Tibial artery (tissue), 4 donors: ENCODE measurements at regions not wholly inside any gene's neighbourhood (a gene's known extent, or its start where the extent isn't known, plus 50 kb on each side); places are given as distances from the start of the nearest gene placed in this dataset.
A peak's percentile ranks its signal among the peaks of the same experiment; 100 is the strongest.

Experiments used
- DNase-seq, 2 donors: peaks; one replicate each; pipeline ENCODE4 v3.0.0-alpha.2; 2019
- H3K27ac ChIP-seq, 2 donors: fragments of 200-600 bp; sonication (generic) in 1 of 2; 1 replicate in 1 of 2; 2 replicates in 1 of 2; pipeline ENCODE4 v1.5.1; 2018 to 2019; ENCODE audit warnings: mild to moderate bottlenecking in 1 of 2
- H3K27me3 ChIP-seq, 2 donors: fragments of 200-600 bp; sonication (generic) in 1 of 2; one replicate each; pipeline versions ENCODE4 v1.5.1 to v1.6.0; 2016 to 2019
- H3K36me3 ChIP-seq, 3 donors: fragments of 200-600 bp; sonication (generic) in 2 of 3; one replicate each; pipeline ENCODE4 v1.5.1; 2016 to 2019; ENCODE audit warnings: mild to moderate bottlenecking in 2 of 3
- H3K4me1 ChIP-seq, 4 donors: fragments of 200-600 bp; sonication (generic) in 2 of 4; 1 replicate in 3 of 4; 2 replicates in 1 of 4; pipeline ENCODE4 v1.5.1; 2016 to 2019
- H3K4me3 ChIP-seq, 2 donors: fragments of 200-600 bp; sonication (generic) in 1 of 2; 1 replicate in 1 of 2; 2 replicates in 1 of 2; pipeline ENCODE4 v1.5.1; 2018 to 2019; ENCODE audit warnings: mild to moderate bottlenecking in 2 of 2
- H3K9me3 ChIP-seq, 3 donors: fragments of 200-600 bp; sonication (generic) in 1 of 3; one replicate each; pipeline ENCODE4 v1.5.1; 2016 to 2019
- intact Hi-C: fragments of 100-400 bp; cut with DNase I; formaldehyde crosslinking; loops from one replicate; pipeline ENCODE4 v1.15.0; 2023; ENCODE audit warnings: low total_unique reads
- TF ChIP-seq, protein P1 (sequence below), 2 experiments: fragments of 200-600 bp in 1 of 2; fragments of 450-650 bp in 1 of 2; IDR thresholded peaks; one replicate each; pipeline ENCODE4 v1.5.1; 2017 to 2019; ENCODE audit warnings: antibody characterized with exemption in 2 of 2, mild to moderate bottlenecking in 1 of 2, moderate library complexity in 1 of 2

DNA sequence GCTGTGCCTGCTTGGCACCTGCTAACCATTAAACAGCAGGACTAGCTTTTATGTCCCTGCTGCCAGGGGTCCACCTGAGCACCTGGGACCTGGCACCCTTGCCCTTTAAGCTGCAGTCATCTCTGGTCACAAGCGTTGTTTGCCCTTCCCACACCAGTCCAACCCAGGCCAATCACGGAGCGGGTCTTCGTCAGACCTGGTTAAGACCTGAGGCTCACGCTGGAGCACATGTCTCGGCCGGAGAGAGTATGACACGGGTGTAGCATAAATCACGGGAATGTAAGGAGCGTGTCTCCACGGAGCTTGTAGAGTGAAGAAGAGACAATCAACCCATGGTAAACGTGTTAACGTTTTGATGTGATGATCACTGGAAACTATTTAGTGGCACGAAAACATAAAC lies 847.3 kb downstream of the BRD1 start:
- intact Hi-C loops: no loop called here
- H3K4me3 ChIP-seq: no peak overlapping the region
- TF ChIP-seq, protein P1, sequence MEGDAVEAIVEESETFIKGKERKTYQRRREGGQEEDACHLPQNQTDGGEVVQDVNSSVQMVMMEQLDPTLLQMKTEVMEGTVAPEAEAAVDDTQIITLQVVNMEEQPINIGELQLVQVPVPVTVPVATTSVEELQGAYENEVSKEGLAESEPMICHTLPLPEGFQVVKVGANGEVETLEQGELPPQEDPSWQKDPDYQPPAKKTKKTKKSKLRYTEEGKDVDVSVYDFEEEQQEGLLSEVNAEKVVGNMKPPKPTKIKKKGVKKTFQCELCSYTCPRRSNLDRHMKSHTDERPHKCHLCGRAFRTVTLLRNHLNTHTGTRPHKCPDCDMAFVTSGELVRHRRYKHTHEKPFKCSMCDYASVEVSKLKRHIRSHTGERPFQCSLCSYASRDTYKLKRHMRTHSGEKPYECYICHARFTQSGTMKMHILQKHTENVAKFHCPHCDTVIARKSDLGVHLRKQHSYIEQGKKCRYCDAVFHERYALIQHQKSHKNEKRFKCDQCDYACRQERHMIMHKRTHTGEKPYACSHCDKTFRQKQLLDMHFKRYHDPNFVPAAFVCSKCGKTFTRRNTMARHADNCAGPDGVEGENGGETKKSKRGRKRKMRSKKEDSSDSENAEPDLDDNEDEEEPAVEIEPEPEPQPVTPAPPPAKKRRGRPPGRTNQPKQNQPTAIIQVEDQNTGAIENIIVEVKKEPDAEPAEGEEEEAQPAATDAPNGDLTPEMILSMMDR (IDR thresholded peaks at IDR 0.05): no peak
- H3K36me3 ChIP-seq: no peaks in the 10 kb centered on the region
- no peak for DNase-seq
- H3K27me3 ChIP-seq: peaks cover 0 to 13% of the 10 kb centered on the region in 2 donors
- no peaks in the 10 kb centered on the region for H3K4me1 ChIP-seq
- no peak overlapping the region for H3K27ac ChIP-seq
- H3K9me3 ChIP-seq: peaks cover 0 to 3% (median 0%) of the 10 kb centered on the region in 3 donors

DNA sequence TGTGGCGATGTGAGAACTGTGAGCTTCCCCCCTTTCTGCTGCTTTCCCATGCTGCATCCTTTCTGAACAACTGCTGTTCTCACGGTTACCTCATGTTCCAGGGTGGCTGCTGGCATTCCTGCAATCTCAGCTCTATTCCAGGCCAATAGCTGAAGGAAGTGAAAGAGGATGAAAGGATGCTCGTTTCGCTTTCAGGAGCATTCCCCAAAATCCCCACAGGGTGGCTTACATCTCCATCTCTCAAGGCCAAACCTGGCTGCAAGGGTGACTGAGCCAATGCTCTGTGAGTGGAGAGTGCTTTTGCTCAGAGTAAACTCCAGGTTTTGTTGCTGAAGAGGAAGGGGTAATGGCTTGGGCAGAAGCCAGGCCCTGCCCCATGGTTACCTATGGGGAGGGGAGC lies 848.2 kb downstream of the BRD1 start:
- peaks cover 0 to 3% (median 0%) of the 10 kb centered on the region in 3 donors for H3K9me3 ChIP-seq
- H3K4me3 ChIP-seq: no peak overlapping the region
- H3K4me1 ChIP-seq: no peaks in the 10 kb centered on the region
- intact Hi-C loops: no loop called here
- TF ChIP-seq, protein P1 (IDR thresholded peaks at IDR 0.05): peak in 1 of 2 experiments; percentile 15
- H3K27ac ChIP-seq: no peak overlapping the region
- peak in 1 of 2 donors; percentile 21 for DNase-seq
- H3K36me3 ChIP-seq: no peaks in the 10 kb centered on the region
- peaks cover 0 to 21% of the 10 kb centered on the region in 2 donors for H3K27me3 ChIP-seq

DNA sequence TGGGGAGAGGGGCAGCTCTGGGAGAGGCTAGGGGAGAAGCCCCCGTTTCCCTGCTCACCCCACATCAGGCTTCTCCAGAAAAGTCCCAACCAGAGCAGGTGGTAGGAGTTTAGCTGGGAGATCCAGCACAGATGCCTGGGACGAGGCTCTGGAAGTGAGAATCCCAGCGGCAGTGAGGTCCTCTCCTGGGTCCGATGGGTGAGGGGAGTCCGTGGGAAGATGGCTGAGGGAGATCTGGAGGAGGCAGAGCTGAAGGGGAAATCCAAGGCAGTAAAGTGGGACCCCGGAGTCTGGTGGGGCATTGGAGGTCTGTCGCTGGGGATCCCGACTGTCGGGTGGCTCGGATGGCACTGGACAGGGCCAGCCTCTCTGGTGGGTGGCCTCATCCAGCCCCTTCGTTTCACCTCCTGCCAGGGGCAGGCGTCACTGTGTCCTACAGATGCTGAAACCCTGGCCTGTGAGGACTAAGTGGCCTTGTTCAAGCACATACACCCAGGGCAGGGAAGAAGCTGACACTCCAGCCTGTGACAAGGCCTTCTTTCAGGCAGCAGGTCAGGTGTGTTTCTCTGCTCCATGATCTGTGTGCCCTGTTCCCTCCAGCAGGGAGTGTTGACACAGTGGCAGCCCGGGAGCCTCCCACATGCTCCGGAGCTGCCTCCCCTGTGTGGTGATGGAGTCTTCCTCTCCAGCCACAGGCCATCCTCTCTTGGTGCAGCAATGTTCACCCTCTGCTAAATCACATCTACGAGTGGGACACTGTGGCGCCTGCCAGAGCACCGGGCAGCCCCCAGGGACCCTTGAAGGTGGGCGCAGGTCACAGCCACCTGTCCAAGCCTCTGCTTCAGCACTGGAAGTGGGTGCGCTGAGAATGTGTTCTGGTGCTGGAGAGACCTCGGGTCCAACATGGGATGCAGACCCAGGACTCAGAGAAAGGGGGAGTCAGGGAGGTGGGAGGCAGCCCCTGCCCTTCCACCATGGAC lies 850.8 kb downstream of the BRD1 start:
- Histone ChIP-seq H3K4me3 (no peak overlapping the region), H3K27ac (no peak overlapping the region), H3K27me3 (peaks cover 0 to 23% of the 10 kb centered on the region in 2 donors), H3K9me3 (peaks cover 0 to 3% (median 0%) of the 10 kb centered on the region in 3 donors), H3K36me3 (no peaks in the 10 kb centered on the region), H3K4me1 (no peaks in the 10 kb centered on the region)
- TF ChIP-seq, protein P1 (IDR thresholded peaks at IDR 0.05): no peak
- intact Hi-C loops: no loop called here
- DNase-seq: peak in 1 of 2 donors; percentile 37

DNA sequence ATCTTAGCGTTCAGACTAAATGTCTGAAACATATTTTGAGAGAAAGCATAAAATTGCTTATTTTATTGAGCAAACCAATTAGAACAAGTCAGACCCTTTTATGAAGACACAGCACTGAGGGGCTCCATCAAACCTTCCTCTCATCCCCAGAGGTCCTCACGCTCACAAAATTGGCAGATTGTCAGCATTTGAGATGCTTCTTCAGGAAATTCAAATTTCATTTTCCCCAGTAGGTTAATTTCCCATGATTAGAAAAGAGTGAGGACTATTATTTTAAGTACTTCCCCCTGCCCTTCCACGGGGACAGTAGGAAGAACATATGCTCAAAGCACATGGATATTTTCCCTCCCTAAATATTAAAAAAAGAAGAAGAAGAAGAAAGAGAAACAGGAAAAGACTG lies 851.8 kb downstream of the BRD1 start:
- H3K27me3 ChIP-seq: peaks cover 0 to 23% of the 10 kb centered on the region in 2 donors
- peaks cover 0 to 3% (median 0%) of the 10 kb centered on the region in 3 donors for H3K9me3 ChIP-seq

DNA sequence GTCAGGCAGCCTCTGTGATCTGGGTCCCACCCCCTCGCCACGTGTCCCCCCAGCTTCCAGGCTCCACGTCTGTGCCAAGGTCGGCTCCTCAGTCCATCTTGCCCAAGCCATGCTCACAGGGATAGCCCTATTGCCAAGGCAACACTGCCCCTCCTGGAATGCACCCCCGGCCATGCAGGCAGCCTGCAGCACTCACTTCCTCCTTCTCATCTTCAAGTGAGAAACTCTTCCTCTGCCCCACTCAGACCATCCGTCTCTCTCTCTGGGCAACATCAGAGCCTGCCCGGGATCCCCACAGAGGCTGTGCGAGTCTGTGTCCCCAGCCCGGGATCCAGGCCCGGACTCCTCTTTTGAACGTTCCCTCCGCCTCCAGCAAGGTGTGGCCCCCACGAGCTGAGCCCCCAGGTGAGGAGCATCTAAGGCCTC lies 852.3 kb downstream of the BRD1 start:
- peaks cover 0 to 21% of the 10 kb centered on the region in 2 donors for H3K27me3 ChIP-seq
- H3K36me3 ChIP-seq: no peaks in the 10 kb centered on the region
- H3K4me1 ChIP-seq: no peaks in the 10 kb centered on the region
- TF ChIP-seq, protein P1 (IDR thresholded peaks at IDR 0.05): no peak
- no peak overlapping the region for H3K27ac ChIP-seq
- intact Hi-C loops: no loop called here
- no peak overlapping the region for H3K4me3 ChIP-seq
- H3K9me3 ChIP-seq: peaks cover 0 to 3% (median 0%) of the 10 kb centered on the region in 3 donors
- peak in 1 of 2 donors; percentile 53 for DNase-seq

More for the DNA sequence above, 851.8 kb downstream of the BRD1 start:
- Histone ChIP-seq H3K4me3 (no peak overlapping the region), H3K27ac (no peak overlapping the region), H3K36me3 (no peaks in the 10 kb centered on the region), H3K4me1 (no peaks in the 10 kb centered on the region)
- DNase-seq: no peak
- TF ChIP-seq, protein P1 (IDR thresholded peaks at IDR 0.05): no peak
- intact Hi-C loops: no loop called here
